PC-3 (cell line): ENCODE measurements at regions not wholly inside any gene's neighbourhood (a gene's known extent, or its start where the extent isn't known, plus 50 kb on each side); places are given as distances from the start of the nearest gene placed in this dataset.

Source experiments
- EZH2 ChIP-seq: fragments of 300-600 bp; sonication (generic); IDR thresholded peaks from one replicate; pipeline ENCODE4 v1.6.1; 2017; ENCODE audit warnings: antibody characterized with exemption, mild to moderate bottlenecking, low read length; ENCODE audit not compliant: unreplicated experiment
- TF ChIP-seq, protein P1 (sequence below): fragments of 300-600 bp; sonication (generic); conservative IDR thresholded peaks from 2 replicates; pipeline ENCODE4 v1.5.1; 2017; ENCODE audit warnings: antibody characterized with exemption, low read depth, mild to moderate bottlenecking, low read length

- TF ChIP-seq, protein P1, sequence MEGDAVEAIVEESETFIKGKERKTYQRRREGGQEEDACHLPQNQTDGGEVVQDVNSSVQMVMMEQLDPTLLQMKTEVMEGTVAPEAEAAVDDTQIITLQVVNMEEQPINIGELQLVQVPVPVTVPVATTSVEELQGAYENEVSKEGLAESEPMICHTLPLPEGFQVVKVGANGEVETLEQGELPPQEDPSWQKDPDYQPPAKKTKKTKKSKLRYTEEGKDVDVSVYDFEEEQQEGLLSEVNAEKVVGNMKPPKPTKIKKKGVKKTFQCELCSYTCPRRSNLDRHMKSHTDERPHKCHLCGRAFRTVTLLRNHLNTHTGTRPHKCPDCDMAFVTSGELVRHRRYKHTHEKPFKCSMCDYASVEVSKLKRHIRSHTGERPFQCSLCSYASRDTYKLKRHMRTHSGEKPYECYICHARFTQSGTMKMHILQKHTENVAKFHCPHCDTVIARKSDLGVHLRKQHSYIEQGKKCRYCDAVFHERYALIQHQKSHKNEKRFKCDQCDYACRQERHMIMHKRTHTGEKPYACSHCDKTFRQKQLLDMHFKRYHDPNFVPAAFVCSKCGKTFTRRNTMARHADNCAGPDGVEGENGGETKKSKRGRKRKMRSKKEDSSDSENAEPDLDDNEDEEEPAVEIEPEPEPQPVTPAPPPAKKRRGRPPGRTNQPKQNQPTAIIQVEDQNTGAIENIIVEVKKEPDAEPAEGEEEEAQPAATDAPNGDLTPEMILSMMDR = no peak
- no peak for TF ChIP-seq EZH2
Measured at GRCh38 chr15:62444104-62445022, 279.3 kb upstream of the C2CD4B start.
